Liver (tissue), 7 donors: ENCODE measurements at regions not wholly inside any gene's neighbourhood (a gene's known extent, or its start where the extent isn't known, plus 50 kb on each side); places are given as distances from the start of the nearest gene placed in this dataset.

ENCODE experiments used
- DNase-seq: peaks from one replicate; pipeline ENCODE4 v3.0.0-alpha.2; 2017; ENCODE audit warnings: low spot score
- H3K27ac ChIP-seq, 2 donors: one replicate each; pipeline ENCODE4 v1.7.0; 2013; ENCODE audit warnings: inconsistent platforms in 2 of 2, low read length in 2 of 2, control low read depth in 1 of 2, low read depth in 1 of 2, mild to moderate bottlenecking in 1 of 2
- H3K27me3 ChIP-seq, 4 donors: one replicate each; pipeline versions ENCODE4 v1.6.1 to v1.7.0; 2013; ENCODE audit warnings: low read length in 3 of 4, inconsistent platforms in 1 of 4, mild to moderate bottlenecking in 1 of 4, moderate library complexity in 1 of 4; ENCODE audit not compliant: control insufficient read depth in 4 of 4, insufficient read depth in 4 of 4
- H3K36me3 ChIP-seq, 4 donors: one replicate each; pipeline versions ENCODE4 v1.6.1 to v1.7.0; 2013; ENCODE audit warnings: low read length in 3 of 4, mild to moderate bottlenecking in 3 of 4, low read depth in 1 of 4, moderate library complexity in 1 of 4; ENCODE audit not compliant: control insufficient read depth in 4 of 4, insufficient read depth in 3 of 4
- H3K4me1 ChIP-seq, 4 donors: one replicate each; pipeline versions ENCODE4 v1.6.1 to v1.7.0; 2013; ENCODE audit warnings: low read length in 3 of 4, mild to moderate bottlenecking in 3 of 4, moderate library complexity in 1 of 4; ENCODE audit not compliant: control insufficient read depth in 4 of 4, insufficient read depth in 4 of 4
- H3K4me3 ChIP-seq, 3 donors: one replicate each; pipeline versions ENCODE4 v1.6.1 to v1.7.0; 2013; ENCODE audit warnings: low read length in 3 of 3, control low read depth in 1 of 3, low read depth in 1 of 3, mild to moderate bottlenecking in 1 of 3
- H3K9ac ChIP-seq, 2 donors: one replicate each; pipeline ENCODE4 v1.7.0; 2013; ENCODE audit warnings: low read length in 2 of 2, mild to moderate bottlenecking in 2 of 2, moderate library complexity in 2 of 2, control low read depth in 1 of 2, low read depth in 1 of 2
- H3K9me3 ChIP-seq, 4 donors: one replicate each; pipeline versions ENCODE4 v1.6.1 to v1.7.0; 2013; ENCODE audit warnings: low read length in 3 of 4; ENCODE audit not compliant: control insufficient read depth in 4 of 4
- ATF3 ChIP-seq: IDR thresholded peaks from 2 replicates; pipeline ENCODE4 v1.6.1; 2016; ENCODE audit warnings: antibody characterized with exemption
- EGR1 ChIP-seq, 2 donors: IDR thresholded peaks; 2 replicates each; pipeline ENCODE4 v1.6.1; 2016 to 2018; ENCODE audit warnings: antibody characterized with exemption in 2 of 2, low read depth in 2 of 2
- GABPA ChIP-seq, 2 donors: IDR thresholded peaks in 1 of 2; conservative IDR thresholded peaks in 1 of 2; 2 replicates each; pipeline ENCODE4 v1.6.1; 2016; ENCODE audit warnings: antibody characterized with exemption in 2 of 2, mild to moderate bottlenecking in 1 of 2, moderate library complexity in 1 of 2
- HNF4G ChIP-seq: IDR thresholded peaks from 2 replicates; pipeline ENCODE4 v1.6.1; 2016; ENCODE audit warnings: antibody characterized with exemption
- JUND ChIP-seq, 2 donors: IDR thresholded peaks; 2 replicates each; pipeline ENCODE4 v1.6.1; 2016; ENCODE audit warnings: antibody characterized with exemption in 2 of 2
- MAX ChIP-seq: IDR thresholded peaks from 2 replicates; pipeline ENCODE4 v1.6.1; 2016; ENCODE audit warnings: antibody characterized with exemption
- NR2F2 ChIP-seq: IDR thresholded peaks from 2 replicates; pipeline ENCODE4 v1.6.1; 2016; ENCODE audit warnings: antibody characterized with exemption
- REST ChIP-seq: IDR thresholded peaks from 2 replicates; pipeline ENCODE4 v1.6.1; 2016; ENCODE audit warnings: antibody characterized with exemption, mild to moderate bottlenecking
- TAF1 ChIP-seq: conservative IDR thresholded peaks from 2 replicates; pipeline ENCODE4 v1.6.1; 2016; ENCODE audit warnings: antibody characterized with exemption, mild to moderate bottlenecking
- ZBTB33 ChIP-seq: IDR thresholded peaks from 2 replicates; pipeline ENCODE4 v1.6.1; 2016; ENCODE audit warnings: antibody characterized with exemption
- WGBS: extraction: QIAGEN DNeasy Blood & Tissue Kit; methylation state at CpG from one replicate; pipeline ENCODE4 v1.1.7; 2013; 5-methylcytosine and 5-hydroxymethylcytosine counted together
- donor health status: healthy.
- donor health status: healthy.
- donor health status: healthy.
- donor health status: healthy.

- no peaks in the 10 kb centered on the region for H3K27me3 ChIP-seq
- H3K27ac ChIP-seq, result no peak overlapping the region
- TF ChIP-seq REST (no peak), ZBTB33 (no peak), GABPA (IDR thresholded peaks at IDR 0.05 in 1 of 2, conservative IDR thresholded peaks at IDR 0.05 in 1 of 2) (no peak), JUND (IDR thresholded peaks at IDR 0.05) (no peak)
- no peaks in the 10 kb centered on the region for H3K9me3 ChIP-seq
- no peaks in the 10 kb centered on the region for H3K36me3 ChIP-seq
- no peak for DNase-seq
- no peak overlapping the region for H3K4me3 ChIP-seq
- H3K4me1 ChIP-seq, result no peaks in the 10 kb centered on the region
- no peak overlapping the region for H3K9ac ChIP-seq
- 87% methylated on average over 3 of the region's 3 CpGs for WGBS
Observed at GRCh38 chr1:68377098-68377497, 72.7 kb downstream of the RPE65 start.

- H3K27me3 ChIP-seq, result no peaks in the 10 kb centered on the region
- no peaks in the 10 kb centered on the region for H3K9me3 ChIP-seq
- TF ChIP-seq GABPA (IDR thresholded peaks at IDR 0.05 in 1 of 2, conservative IDR thresholded peaks at IDR 0.05 in 1 of 2) (no peak), EGR1 (IDR thresholded peaks at IDR 0.05; ENCODE audit: low read depth in 2 of 2) (no peak)
- no peak for DNase-seq
- H3K9ac ChIP-seq, result no peak overlapping the region
- H3K4me3 ChIP-seq, result no peak overlapping the region
- H3K27ac ChIP-seq, result no peak overlapping the region
- H3K4me1 ChIP-seq, result no peaks in the 10 kb centered on the region
- H3K36me3 ChIP-seq, result no peaks in the 10 kb centered on the region
Observed at GRCh38 chr1:68376441-68376840, 73.3 kb downstream of the RPE65 start.

- H3K9ac ChIP-seq, result no peak overlapping the region
- H3K27ac ChIP-seq, result no peak overlapping the region
- H3K4me3 ChIP-seq, result no peak overlapping the region
- DNase-seq, result no peak
- no peaks in the 10 kb centered on the region for H3K27me3 ChIP-seq
- TF ChIP-seq NR2F2 (no peak), ATF3 (no peak), TAF1 (no peak), HNF4G (no peak), JUND (IDR thresholded peaks at IDR 0.05) (no peak), MAX (no peak)
- no peaks in the 10 kb centered on the region for H3K36me3 ChIP-seq
- 66% methylated on average over 1 of the region's 1 CpG for WGBS
- no peaks in the 10 kb centered on the region for H3K4me1 ChIP-seq
- H3K9me3 ChIP-seq, result no peaks in the 10 kb centered on the region
Observed at GRCh38 chr1:68375919-68376318, 73.8 kb downstream of the RPE65 start.
